ENCODE measurements at regions not wholly inside any gene's neighbourhood (a gene's known extent, or its start where the extent isn't known, plus 50 kb on each side); places are given as distances from the start of the nearest gene placed in this dataset.
A peak's percentile ranks its signal among the peaks of the same experiment; 100 is the strongest.

DNA sequence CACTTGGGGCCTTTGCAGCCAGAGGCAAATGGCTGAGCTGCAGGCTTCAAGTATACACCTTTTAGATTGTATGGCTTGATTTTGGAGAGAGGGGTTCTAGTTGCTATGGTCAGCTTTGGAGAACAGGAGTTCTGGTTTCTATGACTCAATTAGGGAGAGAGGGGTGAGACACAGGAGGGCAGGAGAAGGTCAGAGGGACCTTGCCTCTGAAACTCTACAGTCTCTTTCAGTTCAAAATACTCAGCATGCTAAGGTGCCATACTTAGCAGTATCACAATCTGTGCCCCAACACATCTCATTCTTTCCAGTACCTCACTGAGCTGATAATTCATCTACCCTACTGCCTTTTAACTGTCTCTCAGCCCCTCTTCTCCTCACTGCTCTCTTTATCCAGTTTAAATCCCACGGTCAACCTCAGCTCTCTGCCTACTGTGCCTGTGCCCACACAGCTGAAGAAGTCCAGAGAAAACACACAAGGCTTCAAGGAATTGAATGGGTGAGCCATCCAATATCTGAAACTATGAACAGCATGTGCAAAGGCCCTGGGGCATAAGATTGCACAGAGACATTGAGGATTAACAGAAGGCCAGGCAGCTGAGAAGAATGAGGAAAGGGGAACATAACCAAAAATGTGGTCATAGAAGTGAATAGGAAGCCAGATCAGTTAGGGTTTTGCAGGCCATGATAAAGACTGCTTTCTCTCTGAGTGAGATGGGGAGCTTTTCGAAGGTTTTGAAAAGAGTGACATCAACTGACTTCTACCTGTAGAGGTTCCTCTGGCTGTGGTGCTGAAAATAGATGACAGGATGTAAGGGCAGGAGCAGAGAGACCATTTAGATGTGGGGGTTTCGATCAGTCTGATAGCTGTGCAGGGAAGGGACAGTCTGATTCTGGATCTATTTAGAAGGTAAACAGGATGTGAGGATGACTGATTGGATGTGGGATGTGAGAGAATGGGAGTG, 54.5 kb upstream of the C3orf80 start:
- Histone ChIP-seq H3K27me3 (ENCODE audit: insufficient read depth, low read length, poor library complexity, severe bottlenecking) (no peaks in the 10 kb centered on the region), H3K9me2 (replicated peaks; ENCODE audit: low read depth, low read length) (no peaks in the 10 kb centered on the region), H4K20me1 (ENCODE audit: insufficient read depth, low read length, poor library complexity, severe bottlenecking) (no peaks in the 10 kb centered on the region), H2AFZ (ENCODE audit: low read length) (no peak overlapping the region), H3K4me3 (ENCODE audit: low read length, poor library complexity, severe bottlenecking) (no peak overlapping the region), H3K4me2 (ENCODE audit: low read depth, low read length, poor library complexity, severe bottlenecking) (peak overlapping the region; percentile 49), H3K9me3 (ENCODE audit: insufficient read depth, low read depth, low read length) (no peaks in the 10 kb centered on the region), H3K79me2 (ENCODE audit: insufficient read depth, low read length) (no peaks in the 10 kb centered on the region), H3F3A (ENCODE audit: low read depth) (no peaks in the 10 kb centered on the region), H3K36me3 (ENCODE audit: insufficient read depth, low read length) (no peaks in the 10 kb centered on the region), H3K9ac (ENCODE audit: low read depth, low read length, poor library complexity, severe bottlenecking) (no peak overlapping the region), H3K4me1 (ENCODE audit: insufficient read depth, low read length, poor library complexity, severe bottlenecking) (peaks cover 32% of the 10 kb centered on the region)
- TF ChIP-seq, protein P1, sequence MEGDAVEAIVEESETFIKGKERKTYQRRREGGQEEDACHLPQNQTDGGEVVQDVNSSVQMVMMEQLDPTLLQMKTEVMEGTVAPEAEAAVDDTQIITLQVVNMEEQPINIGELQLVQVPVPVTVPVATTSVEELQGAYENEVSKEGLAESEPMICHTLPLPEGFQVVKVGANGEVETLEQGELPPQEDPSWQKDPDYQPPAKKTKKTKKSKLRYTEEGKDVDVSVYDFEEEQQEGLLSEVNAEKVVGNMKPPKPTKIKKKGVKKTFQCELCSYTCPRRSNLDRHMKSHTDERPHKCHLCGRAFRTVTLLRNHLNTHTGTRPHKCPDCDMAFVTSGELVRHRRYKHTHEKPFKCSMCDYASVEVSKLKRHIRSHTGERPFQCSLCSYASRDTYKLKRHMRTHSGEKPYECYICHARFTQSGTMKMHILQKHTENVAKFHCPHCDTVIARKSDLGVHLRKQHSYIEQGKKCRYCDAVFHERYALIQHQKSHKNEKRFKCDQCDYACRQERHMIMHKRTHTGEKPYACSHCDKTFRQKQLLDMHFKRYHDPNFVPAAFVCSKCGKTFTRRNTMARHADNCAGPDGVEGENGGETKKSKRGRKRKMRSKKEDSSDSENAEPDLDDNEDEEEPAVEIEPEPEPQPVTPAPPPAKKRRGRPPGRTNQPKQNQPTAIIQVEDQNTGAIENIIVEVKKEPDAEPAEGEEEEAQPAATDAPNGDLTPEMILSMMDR (conservative IDR thresholded peaks at IDR 0.05; ENCODE audit: low read length): no peak
- no peak for TF ChIP-seq EZH2phosphoT487 (IDR thresholded peaks at IDR 0.05; ENCODE audit: borderline replicate concordance)

DNA sequence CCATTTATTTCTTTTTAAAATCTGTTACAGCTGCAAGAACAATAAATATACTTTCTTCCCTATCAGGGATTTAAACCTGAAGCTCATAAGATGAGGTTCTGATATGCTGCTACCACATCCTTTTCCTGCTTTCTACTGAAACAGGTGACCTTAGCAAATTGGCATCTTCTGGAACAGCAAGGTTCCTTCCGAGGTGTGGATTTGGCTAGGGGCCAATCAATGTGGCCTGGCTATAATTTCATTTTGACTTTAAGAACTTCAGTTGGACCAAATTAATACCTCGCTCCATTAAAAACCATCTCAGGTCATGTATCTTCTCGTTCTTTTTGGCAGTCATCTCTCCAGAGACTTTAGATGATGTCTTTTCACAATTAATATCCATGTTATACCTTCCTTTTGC, 53.4 kb upstream of the C3orf80 start:
- Histone ChIP-seq H3K4me3 (ENCODE audit: low read length, poor library complexity, severe bottlenecking) (peak overlapping the region; percentile 29), H3K27me3 (ENCODE audit: insufficient read depth, low read length, poor library complexity, severe bottlenecking) (no peaks in the 10 kb centered on the region), H2AFZ (ENCODE audit: low read length) (no peak overlapping the region), H3K4me2 (ENCODE audit: low read depth, low read length, poor library complexity, severe bottlenecking) (peak overlapping the region; percentile 49), H3K4me1 (ENCODE audit: insufficient read depth, low read length, poor library complexity, severe bottlenecking) (peaks cover 32% of the 10 kb centered on the region), H3K9ac (ENCODE audit: low read depth, low read length, poor library complexity, severe bottlenecking) (no peak overlapping the region), H3K9me3 (ENCODE audit: insufficient read depth, low read depth, low read length) (no peaks in the 10 kb centered on the region), H3K79me2 (ENCODE audit: insufficient read depth, low read length) (no peaks in the 10 kb centered on the region), H4K20me1 (ENCODE audit: insufficient read depth, low read length, poor library complexity, severe bottlenecking) (no peaks in the 10 kb centered on the region), H3K9me2 (replicated peaks; ENCODE audit: low read depth, low read length) (no peaks in the 10 kb centered on the region), H3K36me3 (ENCODE audit: insufficient read depth, low read length) (no peaks in the 10 kb centered on the region), H3F3A (ENCODE audit: low read depth) (no peaks in the 10 kb centered on the region)
- TF ChIP-seq, protein P1 (conservative IDR thresholded peaks at IDR 0.05; ENCODE audit: low read length): no peak
- no peak for TF ChIP-seq EZH2phosphoT487 (IDR thresholded peaks at IDR 0.05; ENCODE audit: borderline replicate concordance)

DNA sequence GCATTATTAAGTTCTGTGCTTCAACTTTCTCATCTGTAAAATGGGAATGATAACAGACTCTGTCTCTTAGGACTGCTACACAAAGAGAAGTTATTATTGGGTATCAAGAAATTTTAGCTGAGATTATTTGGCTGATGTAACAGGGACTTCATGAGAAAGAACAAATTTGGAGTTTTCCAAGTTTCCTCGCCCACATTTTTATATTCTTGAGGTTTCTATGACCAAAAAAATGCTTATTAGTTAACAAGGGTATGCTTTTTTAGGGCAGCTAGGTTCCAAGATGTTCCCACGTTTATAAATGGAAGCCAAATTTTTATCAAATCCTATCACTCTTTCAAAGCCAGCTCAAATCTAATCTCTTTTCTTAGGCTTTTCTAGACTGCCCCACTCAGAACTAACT, 50.6 kb upstream of the C3orf80 start:
- H3K4me3 ChIP-seq (ENCODE audit: low read length, poor library complexity, severe bottlenecking): no peak overlapping the region
- no peaks in the 10 kb centered on the region for H3K27me3 ChIP-seq (ENCODE audit: insufficient read depth, low read length, poor library complexity, severe bottlenecking)
- peaks cover 27% of the 10 kb centered on the region for H3K4me1 ChIP-seq (ENCODE audit: insufficient read depth, low read length, poor library complexity, severe bottlenecking)
- H3K9ac ChIP-seq (ENCODE audit: low read depth, low read length, poor library complexity, severe bottlenecking): no peak overlapping the region
- H3K9me2 ChIP-seq (replicated peaks; ENCODE audit: low read depth, low read length): no peaks in the 10 kb centered on the region
- H3F3A ChIP-seq (ENCODE audit: low read depth): no peaks in the 10 kb centered on the region
- TF ChIP-seq, protein P1 (conservative IDR thresholded peaks at IDR 0.05; ENCODE audit: low read length): no peak
- TF ChIP-seq EZH2phosphoT487 (IDR thresholded peaks at IDR 0.05; ENCODE audit: borderline replicate concordance): no peak
- H3K79me2 ChIP-seq (ENCODE audit: insufficient read depth, low read length): no peaks in the 10 kb centered on the region
- H4K20me1 ChIP-seq (ENCODE audit: insufficient read depth, low read length, poor library complexity, severe bottlenecking): no peaks in the 10 kb centered on the region
- no peak overlapping the region for H3K4me2 ChIP-seq (ENCODE audit: low read depth, low read length, poor library complexity, severe bottlenecking)
- no peaks in the 10 kb centered on the region for H3K36me3 ChIP-seq (ENCODE audit: insufficient read depth, low read length)
- H3K9me3 ChIP-seq (ENCODE audit: insufficient read depth, low read depth, low read length): no peaks in the 10 kb centered on the region
- H2AFZ ChIP-seq (ENCODE audit: low read length): no peak overlapping the region

Measured in Loucy (cell line).